GM12878 (cell line): ENCODE measurements at regions not wholly inside any gene's neighbourhood (a gene's known extent, or its start where the extent isn't known, plus 50 kb on each side); places are given as distances from the start of the nearest gene placed in this dataset.

Experiments used
- ATAC-seq: fragments of 200-7000 bp; cut with Tn5 transposase; 3 replicates; pipeline ENCODE4 v1.9.1; 2020; ENCODE audit warnings: mild to moderate bottlenecking, moderate library complexity
- BruUV-seq: library from RNA; stranded (reverse); fragments of 400-500 nt; replicated peaks from 2 replicates; lab custom pipeline; 2021; lab: Mats Ljungman, UMichigan
- CTCF ChIA-PET: fragments of 300-600 bp; sonication (Branson Sonifier 250); formaldehyde crosslinking; extraction: SDS; loops from one replicate; lab custom pipeline; 2021; ENCODE audit warnings: inconsistent platforms; lab: Yijun Ruan, JAX
- POLR2A ChIA-PET: fragments of 350-600 bp; formaldehyde crosslinking; extraction: SDS; loops from one replicate; lab custom pipeline; 2021; ENCODE audit warnings: inconsistent platforms; lab: Charles Lee
- RAD21 ChIA-PET: fragments of 300-600 bp; sonication (Branson Sonifier 250); formaldehyde crosslinking; loops from one replicate; lab custom pipeline; 2023; ENCODE audit warnings: antibody characterized with exemption; ENCODE audit not compliant: unreplicated experiment; lab: Charles Lee
- SMC1A ChIA-PET: fragments of 300-600 bp; sonication (Branson Sonifier 250); formaldehyde crosslinking; loops from one replicate; lab custom pipeline; 2023; ENCODE audit not compliant: unreplicated experiment, uncharacterized antibody; lab: Charles Lee
- DNase-seq: peaks from one replicate; pipeline ENCODE4 v3.0.0-alpha.2; 2011; ENCODE audit warnings: low read depth, low spot score
- FAIRE-seq: peaks from 3 replicates; lab custom pipeline; 2011; peaks lifted over from hg19 to GRCh38; lab: Jason Lieb, UNC
- H2AFZ ChIP-seq: 2 replicates; pipeline ENCODE4 v1.6.0; 2011; ENCODE audit warnings: low read depth, low read length, control low read depth; ENCODE audit not compliant: control insufficient read depth
- H3K27ac ChIP-seq: 2 replicates; pipeline ENCODE4 v1.5.1; 2011; ENCODE audit warnings: control low read depth; ENCODE audit not compliant: control insufficient read depth, insufficient read depth
- H3K27me3 ChIP-seq, 2 experiments: replicated peaks in 1 of 2; 2 replicates each; pipeline versions ENCODE4 v1.6.0 to v1.6.1; 2011; ENCODE audit warnings: low read length in 1 of 2; ENCODE audit not compliant: control insufficient read depth in 2 of 2, insufficient read depth in 2 of 2
- H3K36me3 ChIP-seq, 2 experiments: 2 replicates each; pipeline ENCODE4 v1.5.1; 2011; ENCODE audit warnings: low read length in 1 of 2; ENCODE audit not compliant: control insufficient read depth in 2 of 2, insufficient read depth in 2 of 2
- H3K4me1 ChIP-seq: 2 replicates; pipeline ENCODE4 v1.6.1; 2011; ENCODE audit warnings: mild to moderate bottlenecking, low read length, moderate library complexity, mixed read lengths; ENCODE audit not compliant: control insufficient read depth, insufficient read depth
- H3K4me2 ChIP-seq: 2 replicates; pipeline ENCODE4 v1.6.0; 2011; ENCODE audit warnings: control low read depth; ENCODE audit not compliant: control insufficient read depth, insufficient read depth
- H3K4me3 ChIP-seq: fragments of 200-600 bp; sonication (generic); 2 replicates; pipeline ENCODE4 v1.5.1; 2016
- H3K79me2 ChIP-seq: 2 replicates; pipeline ENCODE4 v1.6.0; 2011; ENCODE audit warnings: low read length; ENCODE audit not compliant: control insufficient read depth, insufficient read depth
- H3K9ac ChIP-seq: 2 replicates; pipeline ENCODE4 v1.8.0; 2011; ENCODE audit warnings: low read length, control low read depth, mixed read lengths; ENCODE audit not compliant: control insufficient read depth, insufficient read depth
- H3K9me3 ChIP-seq: replicated peaks from 3 replicates; pipeline ENCODE4 v1.5.1; 2011; ENCODE audit warnings: mild to moderate bottlenecking, low read length; ENCODE audit not compliant: control insufficient read depth, insufficient read depth
- H4K20me1 ChIP-seq: 2 replicates; pipeline ENCODE4 v1.6.0; 2011; ENCODE audit not compliant: control insufficient read depth, insufficient read depth
- CHD1 ChIP-seq: IDR thresholded peaks from 2 replicates; pipeline ENCODE4 v1.6.1; 2012; ENCODE audit warnings: low read depth, low read length, improper control_type of control experiment
- EED ChIP-seq: sonication (generic); IDR thresholded peaks from 2 replicates; pipeline ENCODE4 v1.6.1; 2016; ENCODE audit warnings: antibody characterized with exemption, low read depth
- KLF5 ChIP-seq: fragments of 450-650 bp; IDR thresholded peaks from 2 replicates; pipeline ENCODE4 v1.6.1; 2014; ENCODE audit warnings: mild to moderate bottlenecking; ENCODE audit not compliant: partially characterized antibody
- PAX8 ChIP-seq: fragments of 450-650 bp; IDR thresholded peaks from 2 replicates; pipeline ENCODE4 v1.6.1; 2017; ENCODE audit warnings: mild to moderate bottlenecking, moderate library complexity
- POLR2AphosphoS5 ChIP-seq: IDR thresholded peaks from 2 replicates; pipeline ENCODE4 v1.6.1; 2011; ENCODE audit warnings: mild to moderate bottlenecking, low read length, inconsistent platforms
- RBBP5 ChIP-seq: fragments of 200-600 bp; sonication (generic); conservative IDR thresholded peaks from 2 replicates; pipeline ENCODE4 v1.6.1; 2016
- SMC3 ChIP-seq: IDR thresholded peaks from 2 replicates; pipeline ENCODE4 v1.6.1; 2011; ENCODE audit warnings: low read length, improper control_type of control experiment, borderline replicate concordance
- WGBS: methylation state at CpG from one replicate; pipeline ENCODE4 v1.1.6; 2016; ENCODE audit warnings: low lambda C conversion rate; ENCODE audit not compliant: insufficient replicate concordance, insufficient coverage; ENCODE audit errors: missing lambda C conversion rate; 5-methylcytosine and 5-hydroxymethylcytosine counted together
- in situ Hi-C: fragments of 300-500 bp; cut with MboI; formaldehyde crosslinking; loops from 9 replicates; pipeline ENCODE4 v1.14.3; 2018; ENCODE audit warnings: mixed read lengths
- intact Hi-C: fragments of 100-400 bp; cut with micrococcal nuclease; formaldehyde crosslinking; loops from one replicate; pipeline ENCODE4 v1.14.2; 2022; ENCODE audit not compliant: unreplicated experiment
- TF ChIP-seq, protein P1 (sequence below): fragments of 450-650 bp; IDR thresholded peaks from 2 replicates; pipeline ENCODE4 v1.6.1; 2017; ENCODE audit warnings: borderline replicate concordance
- TF ChIP-seq, protein P2 (sequence below): fragments of 450-650 bp; IDR thresholded peaks from 2 replicates; pipeline ENCODE4 v1.6.1; 2017; ENCODE audit warnings: mild to moderate bottlenecking, low read depth, inconsistent platforms; ENCODE audit not compliant: poor library complexity, severe bottlenecking
- TF ChIP-seq, protein P3 (sequence below): IDR thresholded peaks from 2 replicates; pipeline ENCODE4 v1.6.1; 2012; ENCODE audit warnings: low read depth, low read length, improper control_type of control experiment

DNA sequence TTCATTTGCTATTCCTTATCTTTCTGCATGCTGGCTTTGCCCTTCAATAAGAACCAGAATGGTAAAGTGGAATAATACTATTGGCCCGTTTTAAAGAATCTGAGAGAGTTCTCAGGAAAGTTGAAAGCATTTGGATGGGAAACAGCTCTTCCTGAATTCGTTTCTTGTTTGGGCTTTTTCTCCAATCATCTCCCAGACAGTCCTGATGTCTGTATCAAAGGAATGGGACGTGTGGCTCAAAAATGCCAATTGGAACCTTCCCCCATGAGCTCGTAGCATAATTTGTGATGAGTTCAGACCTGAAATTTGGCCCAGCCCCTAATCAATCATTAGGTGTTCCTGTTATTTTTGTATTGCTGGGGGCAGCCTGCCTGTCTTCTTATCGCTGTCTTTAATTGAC lies 75.8 kb upstream of the BACH2 start:
- peaks cover 13% of the 10 kb centered on the region for H3K4me1 ChIP-seq
- ChIA-PET SMC1A (no interaction called here), RAD21 (no interaction called here), POLR2A (no interaction called here), CTCF (interaction anchor here (2.8 kb wide), 1 partner anchor 21 kb away, joined by 16 read pairs; no protein-coding TSS in a partner anchor)
- H3K79me2 ChIP-seq, result no peaks in the 10 kb centered on the region
- TF ChIP-seq POLR2AphosphoS5, result no peak
- TF ChIP-seq KLF5, result no peak
- TF ChIP-seq, protein P1, sequence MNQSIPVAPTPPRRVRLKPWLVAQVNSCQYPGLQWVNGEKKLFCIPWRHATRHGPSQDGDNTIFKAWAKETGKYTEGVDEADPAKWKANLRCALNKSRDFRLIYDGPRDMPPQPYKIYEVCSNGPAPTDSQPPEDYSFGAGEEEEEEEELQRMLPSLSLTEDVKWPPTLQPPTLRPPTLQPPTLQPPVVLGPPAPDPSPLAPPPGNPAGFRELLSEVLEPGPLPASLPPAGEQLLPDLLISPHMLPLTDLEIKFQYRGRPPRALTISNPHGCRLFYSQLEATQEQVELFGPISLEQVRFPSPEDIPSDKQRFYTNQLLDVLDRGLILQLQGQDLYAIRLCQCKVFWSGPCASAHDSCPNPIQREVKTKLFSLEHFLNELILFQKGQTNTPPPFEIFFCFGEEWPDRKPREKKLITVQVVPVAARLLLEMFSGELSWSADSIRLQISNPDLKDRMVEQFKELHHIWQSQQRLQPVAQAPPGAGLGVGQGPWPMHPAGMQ, result no peak
- no peak for TF ChIP-seq RBBP5
- H3K36me3 ChIP-seq, result no peaks in the 10 kb centered on the region
- no peak overlapping the region for H3K9ac ChIP-seq
- H3K27ac ChIP-seq, result no peak overlapping the region
- BruUV-seq, result no TSS peak
- FAIRE-seq (no peak), DNase-seq (no peak), ATAC-seq (no peak)
- H2AFZ ChIP-seq, result no peak overlapping the region
- peaks cover 2 to 3% of the 10 kb centered on the region in 2 experiments; a peak in 2 of 4 replicates for H3K27me3 ChIP-seq
- H4K20me1 ChIP-seq, result no peaks in the 10 kb centered on the region
- WGBS, result 10% methylated on average over 5 of the region's 5 CpGs
- intact Hi-C loops, result loop anchor here (5.0 kb wide), 1 partner anchor 275 kb away; no protein-coding TSS in a partner anchor
- H3K4me2 ChIP-seq, result no peak overlapping the region
- peaks cover 1% of the 10 kb centered on the region for H3K9me3 ChIP-seq
- in situ Hi-C loops, result no loop called here
- H3K4me3 ChIP-seq, result no peak overlapping the region

DNA sequence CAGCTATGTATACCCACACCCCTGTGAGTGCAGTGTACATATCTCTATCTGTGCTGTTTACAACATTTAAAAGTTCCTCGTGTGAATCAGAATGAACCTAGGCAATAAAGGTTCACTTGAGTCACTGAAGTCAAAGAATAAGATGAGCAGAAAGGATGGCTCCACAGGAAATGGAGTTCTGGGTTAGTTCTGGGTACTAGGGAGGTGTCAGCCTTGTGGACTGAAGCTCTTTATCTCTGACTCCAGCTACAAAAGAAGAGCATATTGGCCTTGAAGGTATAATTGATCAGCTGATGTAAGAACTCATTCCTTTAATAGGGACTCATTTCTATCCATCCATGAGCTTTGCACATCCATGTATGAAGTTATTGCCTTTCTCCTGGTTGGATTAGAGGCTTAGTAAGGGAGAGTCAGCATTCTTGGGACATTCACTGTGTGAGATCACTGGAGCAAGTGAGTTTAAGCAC lies 73.9 kb upstream of the BACH2 start:
- Histone ChIP-seq H3K9ac (no peak overlapping the region), H4K20me1 (no peaks in the 10 kb centered on the region), H3K79me2 (no peaks in the 10 kb centered on the region), H3K4me3 (no peak overlapping the region), H3K27me3 (peaks cover under 1 to 3% of the 10 kb centered on the region in 2 experiments; a peak in 2 of 4 replicates), H3K4me1 (peaks cover 13% of the 10 kb centered on the region), H2AFZ (no peak overlapping the region), H3K9me3 (peaks cover 2% of the 10 kb centered on the region), H3K36me3 (no peaks in the 10 kb centered on the region), H3K27ac (no peak overlapping the region), H3K4me2 (no peak overlapping the region)
- SMC1A ChIA-PET, result interaction anchor here (1.0 kb wide), 1 partner anchor 9 kb away, joined by 3 read pairs; no protein-coding TSS in a partner anchor
- FAIRE-seq, result no peak
- ATAC-seq, result no peak
- no peak for TF ChIP-seq PAX8
- TF ChIP-seq, protein P2, sequence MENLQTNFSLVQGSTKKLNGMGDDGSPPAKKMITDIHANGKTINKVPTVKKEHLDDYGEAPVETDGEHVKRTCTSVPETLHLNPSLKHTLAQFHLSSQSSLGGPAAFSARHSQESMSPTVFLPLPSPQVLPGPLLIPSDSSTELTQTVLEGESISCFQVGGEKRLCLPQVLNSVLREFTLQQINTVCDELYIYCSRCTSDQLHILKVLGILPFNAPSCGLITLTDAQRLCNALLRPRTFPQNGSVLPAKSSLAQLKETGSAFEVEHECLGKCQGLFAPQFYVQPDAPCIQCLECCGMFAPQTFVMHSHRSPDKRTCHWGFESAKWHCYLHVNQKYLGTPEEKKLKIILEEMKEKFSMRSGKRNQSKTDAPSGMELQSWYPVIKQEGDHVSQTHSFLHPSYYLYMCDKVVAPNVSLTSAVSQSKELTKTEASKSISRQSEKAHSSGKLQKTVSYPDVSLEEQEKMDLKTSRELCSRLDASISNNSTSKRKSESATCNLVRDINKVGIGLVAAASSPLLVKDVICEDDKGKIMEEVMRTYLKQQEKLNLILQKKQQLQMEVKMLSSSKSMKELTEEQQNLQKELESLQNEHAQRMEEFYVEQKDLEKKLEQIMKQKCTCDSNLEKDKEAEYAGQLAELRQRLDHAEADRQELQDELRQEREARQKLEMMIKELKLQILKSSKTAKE, result no peak
- no peak for TF ChIP-seq EED
- TF ChIP-seq, protein P3, sequence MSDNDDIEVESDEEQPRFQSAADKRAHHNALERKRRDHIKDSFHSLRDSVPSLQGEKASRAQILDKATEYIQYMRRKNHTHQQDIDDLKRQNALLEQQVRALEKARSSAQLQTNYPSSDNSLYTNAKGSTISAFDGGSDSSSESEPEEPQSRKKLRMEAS, result no peak
- no peak for TF ChIP-seq CHD1
- TF ChIP-seq SMC3, result no peak
- TF ChIP-seq, protein P1, result no peak
- DNase-seq, result no peak
- no TSS peak for BruUV-seq
- WGBS, result 0% methylated on average over 1 of the region's 1 CpG
- intact Hi-C loops (loop anchor here (5.0 kb wide), 1 partner anchor 273 kb away; no protein-coding TSS in a partner anchor), in situ Hi-C loops (no loop called here)
- RAD21 ChIA-PET, result interaction anchor here (0.9 kb wide), 1 partner anchor 103 kb away, joined by 3 read pairs; no protein-coding TSS in a partner anchor
- POLR2A ChIA-PET, result no interaction called here
- CTCF ChIA-PET, result interaction anchor here (2.8 kb wide), 1 partner anchor 23 kb away, joined by 16 read pairs; no protein-coding TSS in a partner anchor
